IMR-90 (cell line): ENCODE measurements at regions not wholly inside any gene's neighbourhood (a gene's known extent, or its start where the extent isn't known, plus 50 kb on each side); places are given as distances from the start of the nearest gene placed in this dataset.

ENCODE experiments used
- ATAC-seq: fragments of 200-7000 bp; cut with Tn5 transposase; 2 replicates; pipeline ENCODE4 v1.9.1; 2020; ENCODE audit warnings: low read depth, mild to moderate bottlenecking, moderate library complexity
- BruUV-seq: library from RNA; stranded (reverse); fragments of 400-500 nt; replicated peaks from 2 replicates; lab custom pipeline; 2021; lab: Mats Ljungman, UMichigan
- CTCF ChIA-PET: fragments of 300-600 bp; formaldehyde crosslinking; extraction: SDS; loops from one replicate; lab custom pipeline; 2021; ENCODE audit warnings: antibody characterized with exemption; lab: Yijun Ruan, JAX
- POLR2A ChIA-PET: fragments of 300-600 bp; sonication (Branson Sonifier 250); formaldehyde crosslinking; loops from one replicate; lab custom pipeline; 2022; ENCODE audit warnings: antibody characterized with exemption; ENCODE audit not compliant: unreplicated experiment; lab: Charles Lee
- DNase-seq: peaks from one replicate; pipeline ENCODE4 v3.0.0; 2013
- H2AFZ ChIP-seq: replicated peaks from 2 replicates; pipeline ENCODE3; 2013; ENCODE audit warnings: low read length, mild to moderate bottlenecking; ENCODE audit not compliant: poor library complexity
- H2AK5ac ChIP-seq: 2 replicates; pipeline ENCODE4 v1.6.1; 2013; ENCODE audit warnings: low read depth, low read length, inconsistent platforms
- H2AK9ac ChIP-seq: replicated peaks from 2 replicates; pipeline ENCODE3; 2013; ENCODE audit warnings: mild to moderate bottlenecking, low read depth, low read length, moderate library complexity; ENCODE audit not compliant: poor library complexity
- H2BK120ac ChIP-seq: 2 replicates; pipeline ENCODE4 v1.6.1; 2013; ENCODE audit warnings: low read depth, low read length, inconsistent platforms
- H2BK15ac ChIP-seq: 3 replicates; pipeline ENCODE4 v1.6.1; 2013; ENCODE audit warnings: low read depth, low read length, inconsistent platforms
- H2BK20ac ChIP-seq: 2 replicates; pipeline ENCODE4 v1.6.1; 2013; ENCODE audit warnings: low read depth, mild to moderate bottlenecking, inconsistent platforms, low read length, moderate library complexity
- H2BK5ac ChIP-seq: 2 replicates; pipeline ENCODE4 v1.6.1; 2013; ENCODE audit warnings: mild to moderate bottlenecking, low read depth, low read length, inconsistent platforms; ENCODE audit not compliant: poor library complexity, severe bottlenecking
- H3K14ac ChIP-seq: replicated peaks from 2 replicates; pipeline ENCODE4 v1.6.1; 2013; ENCODE audit warnings: low read depth, low read length, inconsistent platforms
- H3K18ac ChIP-seq: 2 replicates; pipeline ENCODE4 v1.6.1; 2013; ENCODE audit warnings: low read depth, low read length, control low read depth
- H3K23ac ChIP-seq: 2 replicates; pipeline ENCODE4 v1.6.1; 2013; ENCODE audit warnings: low read depth, low read length, inconsistent platforms
- H3K27ac ChIP-seq: 2 replicates; pipeline ENCODE4 v1.5.1; 2013; ENCODE audit warnings: mild to moderate bottlenecking, control low read depth, low read length; ENCODE audit not compliant: insufficient read depth
- H3K27me3 ChIP-seq: 2 replicates; pipeline ENCODE4 v1.6.1; 2013; ENCODE audit warnings: low read length; ENCODE audit not compliant: control insufficient read depth, insufficient read depth
- H3K36me3 ChIP-seq: 2 replicates; pipeline ENCODE4 v1.6.1; 2013; ENCODE audit warnings: low read length, mixed read lengths; ENCODE audit not compliant: control insufficient read depth, insufficient read depth
- H3K4ac ChIP-seq: 2 replicates; pipeline ENCODE4 v1.6.1; 2013; ENCODE audit warnings: low read depth, low read length, inconsistent platforms
- H3K4me1 ChIP-seq: 2 replicates; pipeline ENCODE4 v1.6.1; 2013; ENCODE audit warnings: low read length, mixed read lengths; ENCODE audit not compliant: control insufficient read depth, insufficient read depth
- H3K4me2 ChIP-seq: 2 replicates; pipeline ENCODE4 v1.6.1; 2013; ENCODE audit warnings: low read depth, mild to moderate bottlenecking, control low read depth, low read length, moderate library complexity
- H3K4me3 ChIP-seq: 2 replicates; pipeline ENCODE4 v1.5.1; 2013; ENCODE audit warnings: low read depth, mild to moderate bottlenecking, control low read depth, low read length, moderate library complexity; ENCODE audit not compliant: insufficient read depth
- H3K56ac ChIP-seq: 2 replicates; pipeline ENCODE4 v1.6.1; 2013; ENCODE audit warnings: low read length, inconsistent platforms; ENCODE audit not compliant: insufficient read depth; ENCODE audit errors: extremely low read depth
- H3K79me1 ChIP-seq, 2 experiments: 2 replicates each; pipeline ENCODE4 v1.6.1; 2013; ENCODE audit warnings: low read length in 2 of 2, inconsistent platforms in 1 of 2, low read depth in 1 of 2
- H3K9ac ChIP-seq: 2 replicates; pipeline ENCODE4 v1.6.1; 2013; ENCODE audit warnings: low read depth, low read length, control low read depth
- H3K9me1 ChIP-seq: 2 replicates; pipeline ENCODE4 v1.6.1; 2013; ENCODE audit warnings: low read length, inconsistent platforms; ENCODE audit not compliant: insufficient read depth
- H3K9me3 ChIP-seq: 2 replicates; pipeline ENCODE4 v1.6.1; 2013; ENCODE audit warnings: low read length; ENCODE audit not compliant: control insufficient read depth, insufficient read depth
- H4K20me1 ChIP-seq: 2 replicates; pipeline ENCODE4 v1.6.1; 2013; ENCODE audit warnings: low read length, inconsistent platforms; ENCODE audit not compliant: insufficient read depth
- H4K5ac ChIP-seq: 2 replicates; pipeline ENCODE4 v1.6.1; 2013; ENCODE audit warnings: mild to moderate bottlenecking, low read depth, low read length, control low read depth
- H4K8ac ChIP-seq, 2 experiments: 2 replicates each; pipeline ENCODE4 v1.6.1; 2013; ENCODE audit warnings: low read depth in 2 of 2, low read length in 2 of 2, control low read depth in 1 of 2, inconsistent platforms in 1 of 2
- H4K91ac ChIP-seq: 2 replicates; pipeline ENCODE4 v1.6.1; 2013; ENCODE audit warnings: low read depth, low read length, inconsistent platforms; ENCODE audit not compliant: insufficient read depth
- CEBPB ChIP-seq: IDR thresholded peaks from 2 replicates; pipeline ENCODE4 v1.6.1; 2012; ENCODE audit warnings: low read depth, low read length, improper control_type of control experiment
- CHD1 ChIP-seq: IDR thresholded peaks from 2 replicates; pipeline ENCODE4 v1.6.1; 2012; ENCODE audit warnings: low read depth, low read length, improper control_type of control experiment
- FOS ChIP-seq: fragments of 150-350 bp; IDR thresholded peaks from 2 replicates; pipeline ENCODE4 v1.6.1; 2016; ENCODE audit warnings: low read depth, low read length
- NFE2L2 ChIP-seq: fragments of 150-350 bp; IDR thresholded peaks from 2 replicates; pipeline ENCODE4 v1.6.1; 2016; ENCODE audit warnings: low read depth, mild to moderate bottlenecking, low read length
- POLR2A ChIP-seq: IDR thresholded peaks from 2 replicates; pipeline ENCODE4 v1.6.1; 2012; ENCODE audit warnings: mild to moderate bottlenecking, low read depth, low read length
- RCOR1 ChIP-seq: IDR thresholded peaks from 2 replicates; pipeline ENCODE4 v1.6.1; 2012; ENCODE audit warnings: mild to moderate bottlenecking, low read length, improper control_type of control experiment; ENCODE audit not compliant: insufficient replicate concordance
- RFX5 ChIP-seq: IDR thresholded peaks from 2 replicates; pipeline ENCODE4 v1.8.0; 2012; ENCODE audit warnings: low read depth, mild to moderate bottlenecking, low read length, moderate library complexity
- SMC3 ChIP-seq: fragments of 150-350 bp; IDR thresholded peaks from 2 replicates; pipeline ENCODE4 v1.6.1; 2016; ENCODE audit warnings: low read depth, mild to moderate bottlenecking, antibody characterized with exemption, low read length, moderate library complexity
- WGBS, 2 experiments: methylation state at CpG; one replicate each; pipeline versions ENCODE4 v1.1.5 to v1.1.7; 2013; ENCODE audit warnings: missing lambda C conversion rate in 2 of 2; ENCODE audit not compliant: insufficient read length in 1 of 2; ENCODE audit errors: extremely low coverage in 2 of 2; 5-methylcytosine and 5-hydroxymethylcytosine counted together
- dilution Hi-C: fragments of 300-500 bp; cut with HindIII; formaldehyde crosslinking; loops from one replicate; pipeline ENCODE4 v1.14.3; 2018; ENCODE audit warnings: low sequenced_read_pairs; ENCODE audit not compliant: unreplicated experiment
- in situ Hi-C: fragments of 300-500 bp; cut with MboI; formaldehyde crosslinking; loops from 3 replicates; pipeline ENCODE4 v1.14.3; 2019; ENCODE audit warnings: low sequenced_read_pairs, inconsistent platforms, mixed read lengths
- intact Hi-C: fragments of 100-400 bp; cut with micrococcal nuclease; formaldehyde crosslinking; loops from 2 replicates; pipeline ENCODE4 v1.10.0; 2022
- TF ChIP-seq, protein P1 (sequence below): fragments of 150-350 bp; IDR thresholded peaks from 2 replicates; pipeline ENCODE4 v1.6.1; 2017; ENCODE audit warnings: mild to moderate bottlenecking, antibody characterized with exemption, low read length, low read depth
- TF ChIP-seq, protein P2 (sequence below): fragments of 150-350 bp; IDR thresholded peaks from 2 replicates; pipeline ENCODE4 v1.6.1; 2016; ENCODE audit warnings: low read depth, mild to moderate bottlenecking, low read length, moderate library complexity, borderline replicate concordance
- TF ChIP-seq, protein P3 (sequence below): conservative IDR thresholded peaks from 2 replicates; pipeline ENCODE4 v1.5.1; 2012; ENCODE audit warnings: mild to moderate bottlenecking, low read depth, low read length, improper control_type of control experiment

DNA sequence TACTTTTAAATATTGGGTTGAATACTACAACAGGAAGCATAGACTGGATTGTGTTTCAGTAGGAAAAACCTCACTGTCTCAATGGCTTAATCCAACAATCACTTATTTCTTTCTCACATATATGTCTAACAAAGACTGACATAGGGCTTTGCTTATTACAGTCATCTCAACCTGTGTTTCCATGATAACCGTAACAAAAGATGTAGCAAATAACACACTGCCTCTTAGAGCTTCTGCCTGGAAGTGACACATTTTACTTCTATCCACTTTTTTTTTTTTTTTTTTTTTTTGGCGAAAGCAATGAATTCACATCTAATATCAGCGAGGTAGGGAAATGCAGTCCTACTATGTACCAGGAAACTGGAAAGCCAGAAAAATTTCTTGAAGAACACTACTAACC is 204.9 kb upstream of the CDKN2B start:
- WGBS, 2 experiments = no CpG with 5 or more reads among the region's 3 CpGs
- POLR2A ChIA-PET = no interaction called here
- Histone ChIP-seq H4K91ac (no peak overlapping the region; the same call in 1 of the 2 replicates), H3K18ac (no peak overlapping the region), H3K27me3 (no peaks in the 10 kb centered on the region), H3K4ac (no peak overlapping the region), H4K20me1 (no peaks in the 10 kb centered on the region), H3K36me3 (no peaks in the 10 kb centered on the region), H2BK5ac (no peak overlapping the region), H3K56ac (no peak overlapping the region), H3K9me1 (no peaks in the 10 kb centered on the region), H2BK15ac (no peak overlapping the region), H2BK20ac (no peak overlapping the region), H4K5ac (no peak overlapping the region), H2AFZ (no peak overlapping the region), H3K9me3 (no peaks in the 10 kb centered on the region), H3K23ac (no peak overlapping the region), H3K4me3 (no peak overlapping the region), H2AK5ac (no peak overlapping the region), H3K9ac (no peak overlapping the region), H3K4me1 (peaks cover 8% of the 10 kb centered on the region), H4K8ac (no peak overlapping the region), H3K4me2 (no peak overlapping the region), H3K79me1 (no peaks in the 10 kb centered on the region), H3K27ac (no peak overlapping the region), H2AK9ac (no peak overlapping the region), H2BK120ac (0 out of 2 replicates have a peak overlapping the region, but pooled peaks have one; percentile 44), H3K14ac (no peak overlapping the region)
- intact Hi-C loops (no loop called here), dilution Hi-C loops (no loop called here), in situ Hi-C loops (no loop called here)
- TF ChIP-seq RFX5 (no peak), CHD1 (no peak), NFE2L2 (no peak), CEBPB (no peak), FOS (no peak), POLR2A (no peak), RCOR1 (no peak), SMC3 (no peak)
- TF ChIP-seq, protein P1, sequence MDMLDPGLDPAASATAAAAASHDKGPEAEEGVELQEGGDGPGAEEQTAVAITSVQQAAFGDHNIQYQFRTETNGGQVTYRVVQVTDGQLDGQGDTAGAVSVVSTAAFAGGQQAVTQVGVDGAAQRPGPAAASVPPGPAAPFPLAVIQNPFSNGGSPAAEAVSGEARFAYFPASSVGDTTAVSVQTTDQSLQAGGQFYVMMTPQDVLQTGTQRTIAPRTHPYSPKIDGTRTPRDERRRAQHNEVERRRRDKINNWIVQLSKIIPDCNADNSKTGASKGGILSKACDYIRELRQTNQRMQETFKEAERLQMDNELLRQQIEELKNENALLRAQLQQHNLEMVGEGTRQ = no peak
- TF ChIP-seq, protein P2, sequence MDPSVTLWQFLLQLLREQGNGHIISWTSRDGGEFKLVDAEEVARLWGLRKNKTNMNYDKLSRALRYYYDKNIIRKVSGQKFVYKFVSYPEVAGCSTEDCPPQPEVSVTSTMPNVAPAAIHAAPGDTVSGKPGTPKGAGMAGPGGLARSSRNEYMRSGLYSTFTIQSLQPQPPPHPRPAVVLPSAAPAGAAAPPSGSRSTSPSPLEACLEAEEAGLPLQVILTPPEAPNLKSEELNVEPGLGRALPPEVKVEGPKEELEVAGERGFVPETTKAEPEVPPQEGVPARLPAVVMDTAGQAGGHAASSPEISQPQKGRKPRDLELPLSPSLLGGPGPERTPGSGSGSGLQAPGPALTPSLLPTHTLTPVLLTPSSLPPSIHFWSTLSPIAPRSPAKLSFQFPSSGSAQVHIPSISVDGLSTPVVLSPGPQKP = no peak
- TF ChIP-seq, protein P3, sequence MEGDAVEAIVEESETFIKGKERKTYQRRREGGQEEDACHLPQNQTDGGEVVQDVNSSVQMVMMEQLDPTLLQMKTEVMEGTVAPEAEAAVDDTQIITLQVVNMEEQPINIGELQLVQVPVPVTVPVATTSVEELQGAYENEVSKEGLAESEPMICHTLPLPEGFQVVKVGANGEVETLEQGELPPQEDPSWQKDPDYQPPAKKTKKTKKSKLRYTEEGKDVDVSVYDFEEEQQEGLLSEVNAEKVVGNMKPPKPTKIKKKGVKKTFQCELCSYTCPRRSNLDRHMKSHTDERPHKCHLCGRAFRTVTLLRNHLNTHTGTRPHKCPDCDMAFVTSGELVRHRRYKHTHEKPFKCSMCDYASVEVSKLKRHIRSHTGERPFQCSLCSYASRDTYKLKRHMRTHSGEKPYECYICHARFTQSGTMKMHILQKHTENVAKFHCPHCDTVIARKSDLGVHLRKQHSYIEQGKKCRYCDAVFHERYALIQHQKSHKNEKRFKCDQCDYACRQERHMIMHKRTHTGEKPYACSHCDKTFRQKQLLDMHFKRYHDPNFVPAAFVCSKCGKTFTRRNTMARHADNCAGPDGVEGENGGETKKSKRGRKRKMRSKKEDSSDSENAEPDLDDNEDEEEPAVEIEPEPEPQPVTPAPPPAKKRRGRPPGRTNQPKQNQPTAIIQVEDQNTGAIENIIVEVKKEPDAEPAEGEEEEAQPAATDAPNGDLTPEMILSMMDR = no peak
- CTCF ChIA-PET = interaction anchor here (0.6 to 2.1 kb wide), 6 partner anchors 10 to 314 kb away, joined by 3 to 8 read pairs (median 4); no protein-coding TSS in a partner anchor
- DNase-seq (no peak), ATAC-seq (no peak)
- no TSS peak for BruUV-seq
